IMR-90 (cell line): ENCODE measurements at regions not wholly inside any gene's neighbourhood (a gene's known extent, or its start where the extent isn't known, plus 50 kb on each side); places are given as distances from the start of the nearest gene placed in this dataset.

Experiments
- ATAC-seq: fragments of 200-7000 bp; cut with Tn5 transposase; 2 replicates; pipeline ENCODE4 v1.9.1; 2020; ENCODE audit warnings: low read depth, mild to moderate bottlenecking, moderate library complexity
- BruUV-seq: library from RNA; stranded (reverse); fragments of 400-500 nt; replicated peaks from 2 replicates; lab custom pipeline; 2021; lab: Mats Ljungman, UMichigan
- CTCF ChIA-PET: fragments of 300-600 bp; formaldehyde crosslinking; extraction: SDS; loops from one replicate; lab custom pipeline; 2021; ENCODE audit warnings: antibody characterized with exemption; lab: Yijun Ruan, JAX
- POLR2A ChIA-PET: fragments of 300-600 bp; sonication (Branson Sonifier 250); formaldehyde crosslinking; loops from one replicate; lab custom pipeline; 2022; ENCODE audit warnings: antibody characterized with exemption; ENCODE audit not compliant: unreplicated experiment; lab: Charles Lee
- DNase-seq: peaks from one replicate; pipeline ENCODE4 v3.0.0; 2013
- H2AFZ ChIP-seq: replicated peaks from 2 replicates; pipeline ENCODE3; 2013; ENCODE audit warnings: low read length, mild to moderate bottlenecking; ENCODE audit not compliant: poor library complexity
- H2AK5ac ChIP-seq: 2 replicates; pipeline ENCODE4 v1.6.1; 2013; ENCODE audit warnings: low read depth, low read length, inconsistent platforms
- H2AK9ac ChIP-seq: replicated peaks from 2 replicates; pipeline ENCODE3; 2013; ENCODE audit warnings: mild to moderate bottlenecking, low read depth, low read length, moderate library complexity; ENCODE audit not compliant: poor library complexity
- H2BK120ac ChIP-seq: 2 replicates; pipeline ENCODE4 v1.6.1; 2013; ENCODE audit warnings: low read depth, low read length, inconsistent platforms
- H2BK15ac ChIP-seq: 3 replicates; pipeline ENCODE4 v1.6.1; 2013; ENCODE audit warnings: low read depth, low read length, inconsistent platforms
- H2BK20ac ChIP-seq: 2 replicates; pipeline ENCODE4 v1.6.1; 2013; ENCODE audit warnings: low read depth, mild to moderate bottlenecking, inconsistent platforms, low read length, moderate library complexity
- H2BK5ac ChIP-seq: 2 replicates; pipeline ENCODE4 v1.6.1; 2013; ENCODE audit warnings: mild to moderate bottlenecking, low read depth, low read length, inconsistent platforms; ENCODE audit not compliant: poor library complexity, severe bottlenecking
- H3K14ac ChIP-seq: replicated peaks from 2 replicates; pipeline ENCODE4 v1.6.1; 2013; ENCODE audit warnings: low read depth, low read length, inconsistent platforms
- H3K18ac ChIP-seq: 2 replicates; pipeline ENCODE4 v1.6.1; 2013; ENCODE audit warnings: low read depth, low read length, control low read depth
- H3K23ac ChIP-seq: 2 replicates; pipeline ENCODE4 v1.6.1; 2013; ENCODE audit warnings: low read depth, low read length, inconsistent platforms
- H3K27ac ChIP-seq: 2 replicates; pipeline ENCODE4 v1.5.1; 2013; ENCODE audit warnings: mild to moderate bottlenecking, control low read depth, low read length; ENCODE audit not compliant: insufficient read depth
- H3K27me3 ChIP-seq: 2 replicates; pipeline ENCODE4 v1.6.1; 2013; ENCODE audit warnings: low read length; ENCODE audit not compliant: control insufficient read depth, insufficient read depth
- H3K36me3 ChIP-seq: 2 replicates; pipeline ENCODE4 v1.6.1; 2013; ENCODE audit warnings: low read length, mixed read lengths; ENCODE audit not compliant: control insufficient read depth, insufficient read depth
- H3K4ac ChIP-seq: 2 replicates; pipeline ENCODE4 v1.6.1; 2013; ENCODE audit warnings: low read depth, low read length, inconsistent platforms
- H3K4me1 ChIP-seq: 2 replicates; pipeline ENCODE4 v1.6.1; 2013; ENCODE audit warnings: low read length, mixed read lengths; ENCODE audit not compliant: control insufficient read depth, insufficient read depth
- H3K4me2 ChIP-seq: 2 replicates; pipeline ENCODE4 v1.6.1; 2013; ENCODE audit warnings: low read depth, mild to moderate bottlenecking, control low read depth, low read length, moderate library complexity
- H3K4me3 ChIP-seq: 2 replicates; pipeline ENCODE4 v1.5.1; 2013; ENCODE audit warnings: low read depth, mild to moderate bottlenecking, control low read depth, low read length, moderate library complexity; ENCODE audit not compliant: insufficient read depth
- H3K56ac ChIP-seq: 2 replicates; pipeline ENCODE4 v1.6.1; 2013; ENCODE audit warnings: low read length, inconsistent platforms; ENCODE audit not compliant: insufficient read depth; ENCODE audit errors: extremely low read depth
- H3K79me1 ChIP-seq, 2 experiments: 2 replicates each; pipeline ENCODE4 v1.6.1; 2013; ENCODE audit warnings: low read length in 2 of 2, inconsistent platforms in 1 of 2, low read depth in 1 of 2
- H3K9ac ChIP-seq: 2 replicates; pipeline ENCODE4 v1.6.1; 2013; ENCODE audit warnings: low read depth, low read length, control low read depth
- H3K9me1 ChIP-seq: 2 replicates; pipeline ENCODE4 v1.6.1; 2013; ENCODE audit warnings: low read length, inconsistent platforms; ENCODE audit not compliant: insufficient read depth
- H3K9me3 ChIP-seq: 2 replicates; pipeline ENCODE4 v1.6.1; 2013; ENCODE audit warnings: low read length; ENCODE audit not compliant: control insufficient read depth, insufficient read depth
- H4K20me1 ChIP-seq: 2 replicates; pipeline ENCODE4 v1.6.1; 2013; ENCODE audit warnings: low read length, inconsistent platforms; ENCODE audit not compliant: insufficient read depth
- H4K5ac ChIP-seq: 2 replicates; pipeline ENCODE4 v1.6.1; 2013; ENCODE audit warnings: mild to moderate bottlenecking, low read depth, low read length, control low read depth
- H4K8ac ChIP-seq, 2 experiments: 2 replicates each; pipeline ENCODE4 v1.6.1; 2013; ENCODE audit warnings: low read depth in 2 of 2, low read length in 2 of 2, control low read depth in 1 of 2, inconsistent platforms in 1 of 2
- H4K91ac ChIP-seq: 2 replicates; pipeline ENCODE4 v1.6.1; 2013; ENCODE audit warnings: low read depth, low read length, inconsistent platforms; ENCODE audit not compliant: insufficient read depth
- SMC3 ChIP-seq: fragments of 150-350 bp; IDR thresholded peaks from 2 replicates; pipeline ENCODE4 v1.6.1; 2016; ENCODE audit warnings: low read depth, mild to moderate bottlenecking, antibody characterized with exemption, low read length, moderate library complexity
- WGBS, 2 experiments: methylation state at CpG; one replicate each; pipeline versions ENCODE4 v1.1.5 to v1.1.7; 2013; ENCODE audit warnings: missing lambda C conversion rate in 2 of 2; ENCODE audit not compliant: insufficient read length in 1 of 2; ENCODE audit errors: extremely low coverage in 2 of 2; 5-methylcytosine and 5-hydroxymethylcytosine counted together
- dilution Hi-C: fragments of 300-500 bp; cut with HindIII; formaldehyde crosslinking; loops from one replicate; pipeline ENCODE4 v1.14.3; 2018; ENCODE audit warnings: low sequenced_read_pairs; ENCODE audit not compliant: unreplicated experiment
- in situ Hi-C: fragments of 300-500 bp; cut with MboI; formaldehyde crosslinking; loops from 3 replicates; pipeline ENCODE4 v1.14.3; 2019; ENCODE audit warnings: low sequenced_read_pairs, inconsistent platforms, mixed read lengths
- intact Hi-C: fragments of 100-400 bp; cut with micrococcal nuclease; formaldehyde crosslinking; loops from 2 replicates; pipeline ENCODE4 v1.10.0; 2022

DNA sequence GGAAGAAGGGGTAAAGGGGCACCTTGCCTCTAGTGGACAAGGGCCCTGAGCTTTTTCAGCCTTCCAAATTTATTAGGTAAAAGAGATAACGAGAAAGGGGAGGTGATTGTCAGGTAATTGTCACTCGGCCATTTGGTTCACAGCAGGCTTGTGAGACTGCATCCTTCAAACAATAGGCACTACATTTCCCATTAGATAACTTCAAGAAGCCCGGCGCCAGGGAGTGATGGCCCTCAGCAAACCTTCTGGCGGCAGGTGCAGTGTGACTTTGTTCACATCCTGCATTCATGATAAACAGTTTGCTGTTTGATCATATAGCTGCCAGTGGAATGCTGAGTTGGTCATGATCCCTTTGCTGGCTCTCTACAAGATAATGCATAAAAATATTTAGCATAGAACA lies 185.1 kb downstream of the CWF19L2 start:
- Histone ChIP-seq H3K56ac (no peak overlapping the region), H3K9ac (no peak overlapping the region), H4K20me1 (no peaks in the 10 kb centered on the region), H3K27ac (no peak overlapping the region), H3K18ac (no peak overlapping the region), H3K9me1 (no peaks in the 10 kb centered on the region), H3K23ac (no peak overlapping the region), H3K4me1 (no peaks in the 10 kb centered on the region), H3K4ac (no peak overlapping the region), H3K79me1 (no peaks in the 10 kb centered on the region), H3K14ac (no peak overlapping the region), H3K36me3 (no peaks in the 10 kb centered on the region), H3K9me3 (no peaks in the 10 kb centered on the region), H2AFZ (no peak overlapping the region), H3K4me2 (no peak overlapping the region), H3K4me3 (no peak overlapping the region), H2BK120ac (no peak overlapping the region), H2AK9ac (no peak overlapping the region), H2BK20ac (no peak overlapping the region), H4K8ac (no peak overlapping the region), H2AK5ac (no peak overlapping the region), H4K91ac (no peak overlapping the region), H2BK5ac (no peak overlapping the region), H3K27me3 (no peaks in the 10 kb centered on the region), H4K5ac (no peak overlapping the region), H2BK15ac (no peak overlapping the region)
- ChIA-PET POLR2A (no interaction called here), CTCF (no interaction called here)
- no TSS peak for BruUV-seq
- no CpG with 5 or more reads among the region's 5 CpGs for WGBS, 2 experiments
- in situ Hi-C loops (no loop called here), dilution Hi-C loops (no loop called here), intact Hi-C loops (no loop called here)
- TF ChIP-seq SMC3, result no peak
- no peak for ATAC-seq
- no peak for DNase-seq
